Vagina (tissue), 2 donors: ENCODE measurements at regions not wholly inside any gene's neighbourhood (a gene's known extent, or its start where the extent isn't known, plus 50 kb on each side); places are given as distances from the start of the nearest gene placed in this dataset.

Source experiments
- CTCF ChIP-seq, 3 experiments: fragments of 450-650 bp in 2 of 3; fragments of 200-600 bp in 1 of 3; sonication (generic) in 1 of 3; IDR thresholded peaks; one replicate each; pipeline ENCODE4 v1.5.1; 2017 to 2019; ENCODE audit warnings: antibody characterized with exemption in 3 of 3, mild to moderate bottlenecking in 2 of 3, moderate library complexity in 2 of 3
- POLR2AphosphoS5 ChIP-seq, 2 donors: sonication (generic); formaldehyde crosslinking; IDR thresholded peaks; one replicate each; pipeline ENCODE4 v1.9.0; 2017; ENCODE audit warnings: antibody characterized with exemption in 2 of 2, mild to moderate bottlenecking in 2 of 2, low read depth in 1 of 2; ENCODE audit not compliant: insufficient read depth in 1 of 2

DNA sequence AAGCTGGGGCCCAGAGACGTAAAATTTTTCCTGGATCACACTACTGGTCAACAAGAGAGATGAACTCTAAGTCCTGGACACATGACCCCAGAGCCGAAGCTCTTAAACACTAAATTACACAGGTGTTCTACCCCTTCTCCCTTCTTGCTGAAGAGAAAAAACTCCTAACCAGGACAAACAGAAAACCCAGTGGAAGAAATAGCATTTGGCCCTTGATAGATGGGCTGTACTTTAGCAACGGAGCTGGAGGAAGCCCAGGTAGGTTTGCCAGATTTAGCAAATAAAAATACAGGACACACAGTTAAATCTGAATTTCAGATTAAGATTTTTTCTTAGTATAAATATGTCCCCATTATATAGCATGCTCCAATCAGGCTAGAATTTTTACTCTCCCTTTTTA is 72.7 kb downstream of the DIRAS3 start:
- TF ChIP-seq CTCF (IDR thresholded peaks at IDR 0.05) (no peak), POLR2AphosphoS5 (IDR thresholded peaks at IDR 0.05; ENCODE audit: insufficient read depth in 1 of 2, low read depth in 1 of 2) (no peak)
